Transverse colon (tissue), 4 donors: ENCODE measurements at regions not wholly inside any gene's neighbourhood (a gene's known extent, or its start where the extent isn't known, plus 50 kb on each side); places are given as distances from the start of the nearest gene placed in this dataset.

Experiments used
- CTCF ChIP-seq, 5 experiments: fragments of 200-600 bp in 3 of 5; fragments of 450-650 bp in 2 of 5; sonication (generic) in 3 of 5; IDR thresholded peaks; 1 replicate in 2 of 5; 2 replicates in 3 of 5; pipeline ENCODE4 v1.5.1; 2016 to 2017; ENCODE audit warnings: antibody characterized with exemption in 5 of 5, inconsistent platforms in 3 of 5, mild to moderate bottlenecking in 2 of 5, moderate library complexity in 1 of 5
- EP300 ChIP-seq: sonication (generic); formaldehyde crosslinking; IDR thresholded peaks from one replicate; pipeline ENCODE4 v1.6.1; 2017; ENCODE audit warnings: antibody characterized with exemption, low read depth
- POLR2A ChIP-seq: fragments of 450-650 bp; IDR thresholded peaks from one replicate; pipeline ENCODE4 v1.6.1; 2016; ENCODE audit warnings: antibody characterized with exemption, mild to moderate bottlenecking, moderate library complexity
- POLR2AphosphoS5 ChIP-seq, 3 donors: sonication (generic); formaldehyde crosslinking; IDR thresholded peaks; one replicate each; pipeline ENCODE4 v1.6.1; 2016; ENCODE audit warnings: antibody characterized with exemption in 3 of 3

- TF ChIP-seq POLR2A (no peak), CTCF (IDR thresholded peaks at IDR 0.05) (no peak), POLR2AphosphoS5 (IDR thresholded peaks at IDR 0.05) (no peak), EP300 (no peak)
These were observed 158.7 kb upstream of the ZC3H15 start for GRCh38 chr2:186327251-186327868.
